ENCODE measurements at regions not wholly inside any gene's neighbourhood (a gene's known extent, or its start where the extent isn't known, plus 50 kb on each side); places are given as distances from the start of the nearest gene placed in this dataset.

- no peak for DNase-seq (ENCODE audit: low read depth)
- no peak overlapping the region for H3K4me3 ChIP-seq (ENCODE audit: low read depth, low read length)
- no peak for TF ChIP-seq CTCF (IDR thresholded peaks at IDR 0.05; ENCODE audit: control insufficient read depth, extremely low read depth, insufficient read depth)
These were observed 351.6 kb downstream of the MYCN start for GRCh38 chr2:16291731-16292550.

GRCh38 chr2:16291226-16291625 is 350.9 kb downstream of the MYCN start:
- no peak for DNase-seq (ENCODE audit: low read depth)
- H3K4me3 ChIP-seq (ENCODE audit: low read depth, low read length) = no peak overlapping the region
- no peak for TF ChIP-seq CTCF (IDR thresholded peaks at IDR 0.05; ENCODE audit: control insufficient read depth, extremely low read depth, insufficient read depth)

GRCh38 chr2:16290311-16291020 is 350.1 kb downstream of the MYCN start:
- H3K4me3 ChIP-seq (ENCODE audit: low read depth, low read length) = no peak overlapping the region
- DNase-seq (ENCODE audit: low read depth) = no peak
- TF ChIP-seq CTCF (IDR thresholded peaks at IDR 0.05; ENCODE audit: control insufficient read depth, extremely low read depth, insufficient read depth) = no peak

- H3K4me3 ChIP-seq (ENCODE audit: low read depth, low read length) = no peak overlapping the region
- TF ChIP-seq CTCF (IDR thresholded peaks at IDR 0.05; ENCODE audit: control insufficient read depth, extremely low read depth, insufficient read depth) = no peak
- DNase-seq (ENCODE audit: low read depth) = no peak
These were observed 348.2 kb downstream of the MYCN start for GRCh38 chr2:16288371-16289112.

GRCh38 chr2:16287831-16288230 is 347.5 kb downstream of the MYCN start:
- DNase-seq (ENCODE audit: low read depth) = no peak
- no peak for TF ChIP-seq CTCF (IDR thresholded peaks at IDR 0.05; ENCODE audit: control insufficient read depth, extremely low read depth, insufficient read depth)
- no peak overlapping the region for H3K4me3 ChIP-seq (ENCODE audit: low read depth, low read length)

- DNase-seq (ENCODE audit: low read depth) = no peak
- no peak overlapping the region for H3K4me3 ChIP-seq (ENCODE audit: low read depth, low read length)
- no peak for TF ChIP-seq CTCF (IDR thresholded peaks at IDR 0.05; ENCODE audit: control insufficient read depth, extremely low read depth, insufficient read depth)
These were observed 346.9 kb downstream of the MYCN start for GRCh38 chr2:16287281-16287680.

Measured in LNCaP clone FGC (cell line).